ENCODE measurements at regions not wholly inside any gene's neighbourhood (a gene's known extent, or its start where the extent isn't known, plus 50 kb on each side); places are given as distances from the start of the nearest gene placed in this dataset.

- ATAC-seq (no peak), DNase-seq (ENCODE audit: low spot score) (no peak)
- no peaks in the 10 kb centered on the region for H3K4me1 Mint-ChIP-seq
- TF ChIP-seq JUN (CRISPR knock-in tag; IDR thresholded peaks at IDR 0.05) (no peak), KAT7 (CRISPR knock-in tag; IDR thresholded peaks at IDR 0.05; ENCODE audit: borderline replicate concordance) (no peak)
- CTCF ChIA-PET = no interaction called here
- no peaks in the 10 kb centered on the region for H3K27me3 Mint-ChIP-seq (ENCODE audit: low read depth)
- H3K4me3 Mint-ChIP-seq = no peak overlapping the region
- POLR2A ChIA-PET = no interaction called here
- H3K9me3 Mint-ChIP-seq = no peaks in the 10 kb centered on the region
- H3K36me3 Mint-ChIP-seq = no peaks in the 10 kb centered on the region
- H3K27ac Mint-ChIP-seq = no peak overlapping the region
Observed at GRCh38 chr12:66837311-66837627, 158.4 kb upstream of the GRIP1 start.

GRCh38 chr12:66838366-66838765 is 159.5 kb upstream of the GRIP1 start:
- Mint-ChIP-seq H3K27me3 (ENCODE audit: low read depth) (no peaks in the 10 kb centered on the region), H3K4me3 (no peak overlapping the region), H3K9me3 (no peaks in the 10 kb centered on the region), H3K4me1 (no peaks in the 10 kb centered on the region), H3K36me3 (no peaks in the 10 kb centered on the region), H3K27ac (no peak overlapping the region)
- no peak for TF ChIP-seq PRRX2 (CRISPR knock-in tag; IDR thresholded peaks at IDR 0.05)
- TF ChIP-seq, protein P1, sequence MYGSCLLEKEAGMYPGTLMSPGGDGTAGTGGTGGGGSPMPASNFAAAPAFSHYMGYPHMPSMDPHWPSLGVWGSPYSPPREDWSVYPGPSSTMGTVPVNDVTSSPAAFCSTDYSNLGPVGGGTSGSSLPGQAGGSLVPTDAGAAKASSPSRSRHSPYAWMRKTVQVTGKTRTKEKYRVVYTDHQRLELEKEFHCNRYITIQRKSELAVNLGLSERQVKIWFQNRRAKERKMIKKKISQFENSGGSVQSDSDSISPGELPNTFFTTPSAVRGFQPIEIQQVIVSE (CRISPR knock-in tag; IDR thresholded peaks at IDR 0.05; ENCODE audit: borderline replicate concordance) = no peak
- TF ChIP-seq ZNF232 (CRISPR knock-in tag; IDR thresholded peaks at IDR 0.05) = no peak
- TF ChIP-seq, protein P2, sequence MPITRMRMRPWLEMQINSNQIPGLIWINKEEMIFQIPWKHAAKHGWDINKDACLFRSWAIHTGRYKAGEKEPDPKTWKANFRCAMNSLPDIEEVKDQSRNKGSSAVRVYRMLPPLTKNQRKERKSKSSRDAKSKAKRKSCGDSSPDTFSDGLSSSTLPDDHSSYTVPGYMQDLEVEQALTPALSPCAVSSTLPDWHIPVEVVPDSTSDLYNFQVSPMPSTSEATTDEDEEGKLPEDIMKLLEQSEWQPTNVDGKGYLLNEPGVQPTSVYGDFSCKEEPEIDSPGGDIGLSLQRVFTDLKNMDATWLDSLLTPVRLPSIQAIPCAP (CRISPR knock-in tag; IDR thresholded peaks at IDR 0.05) = no peak
- no peak for TF ChIP-seq ZMAT4 (CRISPR knock-in tag; IDR thresholded peaks at IDR 0.05)
- CTCF ChIA-PET = no interaction called here
- DNase-seq (ENCODE audit: low spot score) (no peak), ATAC-seq (no peak)
- POLR2A ChIA-PET = no interaction called here

DNA sequence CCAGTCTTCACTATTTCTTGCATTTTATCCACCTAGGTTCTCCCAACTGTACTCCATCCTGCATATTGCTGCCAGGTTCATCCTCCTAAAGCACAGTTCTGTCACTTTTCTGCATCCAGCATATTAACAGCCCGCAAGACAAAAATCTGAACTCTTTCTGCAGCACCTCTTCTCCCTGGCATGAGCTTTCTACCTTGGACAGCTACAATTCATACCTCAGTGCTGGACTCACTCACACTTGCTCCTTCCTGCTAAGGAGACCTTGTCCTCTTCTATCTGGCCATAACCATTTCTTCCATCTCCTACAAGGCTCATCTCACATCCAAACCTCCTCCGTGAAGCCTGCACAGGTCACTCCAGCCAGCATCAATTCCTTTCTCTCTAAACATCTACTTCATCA is 170.1 kb upstream of the GRIP1 start:
- DNase-seq (ENCODE audit: low spot score) (no peak), ATAC-seq (no peak)
- H3K27me3 Mint-ChIP-seq (ENCODE audit: low read depth) = no peaks in the 10 kb centered on the region
- no peaks in the 10 kb centered on the region for H3K9me3 Mint-ChIP-seq
- H3K4me1 Mint-ChIP-seq = no peaks in the 10 kb centered on the region
- CTCF ChIA-PET = no interaction called here
- no peaks in the 10 kb centered on the region for H3K36me3 Mint-ChIP-seq
- H3K27ac Mint-ChIP-seq = no peak overlapping the region
- no peak overlapping the region for H3K4me3 Mint-ChIP-seq
- POLR2A ChIA-PET = no interaction called here
- TF ChIP-seq TEAD1 (CRISPR knock-in tag; IDR thresholded peaks at IDR 0.05) (no peak), ZSCAN18 (CRISPR knock-in tag; IDR thresholded peaks at IDR 0.05) (no peak), ZNF396 (CRISPR knock-in tag; IDR thresholded peaks at IDR 0.05; ENCODE audit: borderline replicate concordance) (no peak), ATF3 (CRISPR knock-in tag; conservative IDR thresholded peaks at IDR 0.05) (no peak), SOX15 (CRISPR knock-in tag; IDR thresholded peaks at IDR 0.05) (no peak), IRF2 (CRISPR knock-in tag; IDR thresholded peaks at IDR 0.05; ENCODE audit: borderline replicate concordance, low read depth) (no peak), GRHL2 (CRISPR knock-in tag; IDR thresholded peaks at IDR 0.05; ENCODE audit: insufficient replicate concordance, severe bottlenecking) (no peak), ZBTB43 (CRISPR knock-in tag; IDR thresholded peaks at IDR 0.05) (no peak), NFYB (CRISPR knock-in tag; conservative IDR thresholded peaks at IDR 0.05; ENCODE audit: low read depth) (no peak), ZMAT4 (CRISPR knock-in tag; IDR thresholded peaks at IDR 0.05) (no peak)
- TF ChIP-seq, protein P1 (CRISPR knock-in tag; IDR thresholded peaks at IDR 0.05; ENCODE audit: borderline replicate concordance) = no peak
- TF ChIP-seq, protein P3, sequence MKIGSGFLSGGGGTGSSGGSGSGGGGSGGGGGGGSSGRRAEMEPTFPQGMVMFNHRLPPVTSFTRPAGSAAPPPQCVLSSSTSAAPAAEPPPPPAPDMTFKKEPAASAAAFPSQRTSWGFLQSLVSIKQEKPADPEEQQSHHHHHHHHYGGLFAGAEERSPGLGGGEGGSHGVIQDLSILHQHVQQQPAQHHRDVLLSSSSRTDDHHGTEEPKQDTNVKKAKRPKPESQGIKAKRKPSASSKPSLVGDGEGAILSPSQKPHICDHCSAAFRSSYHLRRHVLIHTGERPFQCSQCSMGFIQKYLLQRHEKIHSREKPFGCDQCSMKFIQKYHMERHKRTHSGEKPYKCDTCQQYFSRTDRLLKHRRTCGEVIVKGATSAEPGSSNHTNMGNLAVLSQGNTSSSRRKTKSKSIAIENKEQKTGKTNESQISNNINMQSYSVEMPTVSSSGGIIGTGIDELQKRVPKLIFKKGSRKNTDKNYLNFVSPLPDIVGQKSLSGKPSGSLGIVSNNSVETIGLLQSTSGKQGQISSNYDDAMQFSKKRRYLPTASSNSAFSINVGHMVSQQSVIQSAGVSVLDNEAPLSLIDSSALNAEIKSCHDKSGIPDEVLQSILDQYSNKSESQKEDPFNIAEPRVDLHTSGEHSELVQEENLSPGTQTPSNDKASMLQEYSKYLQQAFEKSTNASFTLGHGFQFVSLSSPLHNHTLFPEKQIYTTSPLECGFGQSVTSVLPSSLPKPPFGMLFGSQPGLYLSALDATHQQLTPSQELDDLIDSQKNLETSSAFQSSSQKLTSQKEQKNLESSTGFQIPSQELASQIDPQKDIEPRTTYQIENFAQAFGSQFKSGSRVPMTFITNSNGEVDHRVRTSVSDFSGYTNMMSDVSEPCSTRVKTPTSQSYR (CRISPR knock-in tag; IDR thresholded peaks at IDR 0.05) = no peak
- TF ChIP-seq, protein P4, sequence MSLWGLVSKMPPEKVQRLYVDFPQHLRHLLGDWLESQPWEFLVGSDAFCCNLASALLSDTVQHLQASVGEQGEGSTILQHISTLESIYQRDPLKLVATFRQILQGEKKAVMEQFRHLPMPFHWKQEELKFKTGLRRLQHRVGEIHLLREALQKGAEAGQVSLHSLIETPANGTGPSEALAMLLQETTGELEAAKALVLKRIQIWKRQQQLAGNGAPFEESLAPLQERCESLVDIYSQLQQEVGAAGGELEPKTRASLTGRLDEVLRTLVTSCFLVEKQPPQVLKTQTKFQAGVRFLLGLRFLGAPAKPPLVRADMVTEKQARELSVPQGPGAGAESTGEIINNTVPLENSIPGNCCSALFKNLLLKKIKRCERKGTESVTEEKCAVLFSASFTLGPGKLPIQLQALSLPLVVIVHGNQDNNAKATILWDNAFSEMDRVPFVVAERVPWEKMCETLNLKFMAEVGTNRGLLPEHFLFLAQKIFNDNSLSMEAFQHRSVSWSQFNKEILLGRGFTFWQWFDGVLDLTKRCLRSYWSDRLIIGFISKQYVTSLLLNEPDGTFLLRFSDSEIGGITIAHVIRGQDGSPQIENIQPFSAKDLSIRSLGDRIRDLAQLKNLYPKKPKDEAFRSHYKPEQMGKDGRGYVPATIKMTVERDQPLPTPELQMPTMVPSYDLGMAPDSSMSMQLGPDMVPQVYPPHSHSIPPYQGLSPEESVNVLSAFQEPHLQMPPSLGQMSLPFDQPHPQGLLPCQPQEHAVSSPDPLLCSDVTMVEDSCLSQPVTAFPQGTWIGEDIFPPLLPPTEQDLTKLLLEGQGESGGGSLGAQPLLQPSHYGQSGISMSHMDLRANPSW (CRISPR knock-in tag; conservative IDR thresholded peaks at IDR 0.05; ENCODE audit: low read depth) = no peak
- TF ChIP-seq, protein P5, sequence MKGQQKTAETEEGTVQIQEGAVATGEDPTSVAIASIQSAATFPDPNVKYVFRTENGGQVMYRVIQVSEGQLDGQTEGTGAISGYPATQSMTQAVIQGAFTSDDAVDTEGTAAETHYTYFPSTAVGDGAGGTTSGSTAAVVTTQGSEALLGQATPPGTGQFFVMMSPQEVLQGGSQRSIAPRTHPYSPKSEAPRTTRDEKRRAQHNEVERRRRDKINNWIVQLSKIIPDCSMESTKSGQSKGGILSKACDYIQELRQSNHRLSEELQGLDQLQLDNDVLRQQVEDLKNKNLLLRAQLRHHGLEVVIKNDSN (CRISPR knock-in tag; IDR thresholded peaks at IDR 0.05) = no peak
